ENCODE measurements at regions not wholly inside any gene's neighbourhood (a gene's known extent, or its start where the extent isn't known, plus 50 kb on each side); places are given as distances from the start of the nearest gene placed in this dataset.

- Histone ChIP-seq H3K9ac (ENCODE audit: low read depth, low read length) (no peak overlapping the region), H3K36me3 (ENCODE audit: insufficient read depth, low read depth, low read length) (no peaks in the 10 kb centered on the region), H3K4me1 (ENCODE audit: insufficient read depth, low read length) (no peaks in the 10 kb centered on the region), H3K4me3 (ENCODE audit: low read length) (no peak overlapping the region), H3K27me3 (ENCODE audit: insufficient read depth, low read length) (no peaks in the 10 kb centered on the region), H3K9me3 (ENCODE audit: insufficient read depth, low read depth, low read length) (no peaks in the 10 kb centered on the region; the same call in 1 of the 2 replicates), H3K27ac (ENCODE audit: low read length) (no peak overlapping the region)
Observed at GRCh38 chr13:72217142-72217541, 350.1 kb upstream of the DACH1 start.

GRCh38 chr13:72208112-72208645 is 341.2 kb upstream of the DACH1 start:
- H3K9me3 ChIP-seq (ENCODE audit: insufficient read depth, low read depth, low read length) = no peaks in the 10 kb centered on the region
- no peaks in the 10 kb centered on the region for H3K4me1 ChIP-seq (ENCODE audit: insufficient read depth, low read length)
- H3K27me3 ChIP-seq (ENCODE audit: insufficient read depth, low read length) = no peaks in the 10 kb centered on the region
- no peak overlapping the region for H3K27ac ChIP-seq (ENCODE audit: low read length)
- no peak overlapping the region for H3K9ac ChIP-seq (ENCODE audit: low read depth, low read length)
- H3K36me3 ChIP-seq (ENCODE audit: insufficient read depth, low read depth, low read length) = no peaks in the 10 kb centered on the region
- no peak overlapping the region for H3K4me3 ChIP-seq (ENCODE audit: low read length)

- Histone ChIP-seq H3K4me3 (ENCODE audit: low read length) (no peak overlapping the region), H3K36me3 (ENCODE audit: insufficient read depth, low read depth, low read length) (no peaks in the 10 kb centered on the region), H3K27me3 (ENCODE audit: insufficient read depth, low read length) (no peaks in the 10 kb centered on the region), H3K27ac (ENCODE audit: low read length) (no peak overlapping the region), H3K9ac (ENCODE audit: low read depth, low read length) (no peak overlapping the region), H3K9me3 (ENCODE audit: insufficient read depth, low read depth, low read length) (no peaks in the 10 kb centered on the region), H3K4me1 (ENCODE audit: insufficient read depth, low read length) (no peaks in the 10 kb centered on the region)
Observed at GRCh38 chr13:72205773-72206172, 338.8 kb upstream of the DACH1 start.

GRCh38 chr13:72204291-72204690 is 337.3 kb upstream of the DACH1 start:
- H3K27ac ChIP-seq (ENCODE audit: low read length) = no peak overlapping the region
- H3K9ac ChIP-seq (ENCODE audit: low read depth, low read length) = no peak overlapping the region
- H3K27me3 ChIP-seq (ENCODE audit: insufficient read depth, low read length) = no peaks in the 10 kb centered on the region
- no peaks in the 10 kb centered on the region for H3K36me3 ChIP-seq (ENCODE audit: insufficient read depth, low read depth, low read length)
- no peaks in the 10 kb centered on the region for H3K9me3 ChIP-seq (ENCODE audit: insufficient read depth, low read depth, low read length)
- peaks cover under 1% of the 10 kb centered on the region; the same call in 1 of the 2 replicates for H3K4me1 ChIP-seq (ENCODE audit: insufficient read depth, low read length)
- H3K4me3 ChIP-seq (ENCODE audit: low read length) = no peak overlapping the region

- Histone ChIP-seq H3K27ac (ENCODE audit: low read length) (no peak overlapping the region), H3K9ac (ENCODE audit: low read depth, low read length) (no peak overlapping the region), H3K4me3 (ENCODE audit: low read length) (no peak overlapping the region), H3K36me3 (ENCODE audit: insufficient read depth, low read depth, low read length) (no peaks in the 10 kb centered on the region), H3K27me3 (ENCODE audit: insufficient read depth, low read length) (no peaks in the 10 kb centered on the region), H3K9me3 (ENCODE audit: insufficient read depth, low read depth, low read length) (no peaks in the 10 kb centered on the region), H3K4me1 (ENCODE audit: insufficient read depth, low read length) (peaks cover 3% of the 10 kb centered on the region; the same call in 1 of the 2 replicates)
Observed at GRCh38 chr13:72201726-72202125, 334.7 kb upstream of the DACH1 start.

GRCh38 chr13:72199640-72200039 is 332.6 kb upstream of the DACH1 start:
- Histone ChIP-seq H3K4me1 (ENCODE audit: insufficient read depth, low read length) (peaks cover 3% of the 10 kb centered on the region; the same call in 1 of the 2 replicates), H3K27me3 (ENCODE audit: insufficient read depth, low read length) (no peaks in the 10 kb centered on the region)

GRCh38 chr13:72198967-72199560 is 332.1 kb upstream of the DACH1 start:
- H3K4me1 ChIP-seq (ENCODE audit: insufficient read depth, low read length) = peaks cover 3% of the 10 kb centered on the region; the same call in 1 of the 2 replicates
- no peak overlapping the region for H3K9ac ChIP-seq (ENCODE audit: low read depth, low read length)
- H3K36me3 ChIP-seq (ENCODE audit: insufficient read depth, low read depth, low read length) = no peaks in the 10 kb centered on the region
- H3K27ac ChIP-seq (ENCODE audit: low read length) = no peak overlapping the region
- no peaks in the 10 kb centered on the region for H3K27me3 ChIP-seq (ENCODE audit: insufficient read depth, low read length)
- H3K4me3 ChIP-seq (ENCODE audit: low read length) = no peak overlapping the region
- no peaks in the 10 kb centered on the region for H3K9me3 ChIP-seq (ENCODE audit: insufficient read depth, low read depth, low read length)

More at GRCh38 chr13:72199640-72200039, 332.6 kb upstream of the DACH1 start:
- Histone ChIP-seq H3K36me3 (ENCODE audit: insufficient read depth, low read depth, low read length) (no peaks in the 10 kb centered on the region), H3K9me3 (ENCODE audit: insufficient read depth, low read depth, low read length) (no peaks in the 10 kb centered on the region), H3K27ac (ENCODE audit: low read length) (no peak overlapping the region), H3K4me3 (ENCODE audit: low read length) (no peak overlapping the region), H3K9ac (ENCODE audit: low read depth, low read length) (no peak overlapping the region)

- Histone ChIP-seq H3K9me3 (ENCODE audit: insufficient read depth, low read depth, low read length) (no peaks in the 10 kb centered on the region), H3K27me3 (ENCODE audit: insufficient read depth, low read length) (no peaks in the 10 kb centered on the region), H3K36me3 (ENCODE audit: insufficient read depth, low read depth, low read length) (no peaks in the 10 kb centered on the region), H3K4me3 (ENCODE audit: low read length) (no peak overlapping the region), H3K27ac (ENCODE audit: low read length) (no peak overlapping the region), H3K9ac (ENCODE audit: low read depth, low read length) (no peak overlapping the region), H3K4me1 (ENCODE audit: insufficient read depth, low read length) (peaks cover 3% of the 10 kb centered on the region; the same call in 1 of the 2 replicates)
Observed at GRCh38 chr13:72198042-72198441, 331.0 kb upstream of the DACH1 start.

- no peaks in the 10 kb centered on the region for H3K27me3 ChIP-seq (ENCODE audit: insufficient read depth, low read length)
- H3K9me3 ChIP-seq (ENCODE audit: insufficient read depth, low read depth, low read length) = no peaks in the 10 kb centered on the region
- peaks cover 3% of the 10 kb centered on the region; the same call in 1 of the 2 replicates for H3K4me1 ChIP-seq (ENCODE audit: insufficient read depth, low read length)
- H3K36me3 ChIP-seq (ENCODE audit: insufficient read depth, low read depth, low read length) = no peaks in the 10 kb centered on the region
- no peak overlapping the region for H3K4me3 ChIP-seq (ENCODE audit: low read length)
- no peak overlapping the region for H3K9ac ChIP-seq (ENCODE audit: low read depth, low read length)
- no peak overlapping the region for H3K27ac ChIP-seq (ENCODE audit: low read length)
Observed at GRCh38 chr13:72195044-72195704, 328.2 kb upstream of the DACH1 start.

- no peaks in the 10 kb centered on the region for H3K9me3 ChIP-seq (ENCODE audit: insufficient read depth, low read depth, low read length)
- H3K36me3 ChIP-seq (ENCODE audit: insufficient read depth, low read depth, low read length) = no peaks in the 10 kb centered on the region
- H3K4me1 ChIP-seq (ENCODE audit: insufficient read depth, low read length) = peaks cover 3% of the 10 kb centered on the region; the same call in 1 of the 2 replicates
- no peaks in the 10 kb centered on the region for H3K27me3 ChIP-seq (ENCODE audit: insufficient read depth, low read length)
- H3K4me3 ChIP-seq (ENCODE audit: low read length) = no peak overlapping the region
- no peak overlapping the region for H3K9ac ChIP-seq (ENCODE audit: low read depth, low read length)
- H3K27ac ChIP-seq (ENCODE audit: low read length) = no peak overlapping the region
Observed at GRCh38 chr13:72194523-72194922, 327.5 kb upstream of the DACH1 start.

GRCh38 chr13:72186730-72187422 is 319.9 kb upstream of the DACH1 start:
- Histone ChIP-seq H3K27ac (ENCODE audit: low read length) (no peak overlapping the region), H3K9me3 (ENCODE audit: insufficient read depth, low read depth, low read length) (no peaks in the 10 kb centered on the region), H3K27me3 (ENCODE audit: insufficient read depth, low read length) (no peaks in the 10 kb centered on the region), H3K36me3 (ENCODE audit: insufficient read depth, low read depth, low read length) (no peaks in the 10 kb centered on the region), H3K4me1 (ENCODE audit: insufficient read depth, low read length) (no peaks in the 10 kb centered on the region), H3K4me3 (ENCODE audit: low read length) (no peak overlapping the region), H3K9ac (ENCODE audit: low read depth, low read length) (no peak overlapping the region)
